Neural progenitor cell (in vitro differentiated cells): ENCODE measurements at regions not wholly inside any gene's neighbourhood (a gene's known extent, or its start where the extent isn't known, plus 50 kb on each side); places are given as distances from the start of the nearest gene placed in this dataset.

ENCODE experiments used
- CTCF ChIP-seq: fragments of 200-600 bp; sonication (generic); IDR thresholded peaks from 2 replicates; pipeline ENCODE4 v1.5.1; 2017; ENCODE audit warnings: antibody characterized with exemption, mild to moderate bottlenecking
- EZH2 ChIP-seq: fragments of 200-600 bp; sonication (generic); IDR thresholded peaks from 2 replicates; pipeline ENCODE4 v1.6.1; 2017; ENCODE audit warnings: antibody characterized with exemption, mild to moderate bottlenecking, moderate library complexity

- TF ChIP-seq CTCF = no peak
- TF ChIP-seq EZH2 = no peak
Observed at GRCh38 chr2:67309281-67309680, 87.9 kb upstream of the ETAA1 start.
